Forelimb muscle (tissue), 1 donor: ENCODE measurements at regions not wholly inside any gene's neighbourhood (a gene's known extent, or its start where the extent isn't known, plus 50 kb on each side); places are given as distances from the start of the nearest gene placed in this dataset.
"Not testable (repeated sequence)": the region's sequence is repeated elsewhere in the genome, so short reads cannot be mapped to it uniquely, and the experiment has no call there.

Source experiments
- DNase-seq: peaks from one replicate; pipeline ENCODE4 v3.0.0-alpha.2; 2013; ENCODE audit warnings: low read depth

GRCh38 chr11:31958076-31958735 is 132.7 kb upstream of the RCN1 start:
- peak; percentile 32 for DNase-seq

GRCh38 chr11:31957674-31958073 is 133.2 kb upstream of the RCN1 start:
- no peak for DNase-seq

- no peak for DNase-seq
Observed at GRCh38 chr11:31956310-31956709, 134.6 kb upstream of the RCN1 start.

- no peak for DNase-seq
Observed at GRCh38 chr11:31955838-31956237, 135.0 kb upstream of the RCN1 start.

- no peak for DNase-seq
Observed at GRCh38 chr11:31953803-31954327, 137.0 kb upstream of the RCN1 start.

- DNase-seq, result not testable (repeated sequence)
Observed at GRCh38 chr11:31949733-31950200, 138.6 kb upstream of the PAX6 start.

- DNase-seq, result no peak
Observed at GRCh38 chr11:31947051-31947450, 135.9 kb upstream of the PAX6 start.

GRCh38 chr11:31943056-31943780 is 132.1 kb upstream of the PAX6 start:
- DNase-seq, result no peak

- no peak for DNase-seq
Observed at GRCh38 chr11:31940371-31941037, 129.4 kb upstream of the PAX6 start.

GRCh38 chr11:31939004-31939403 is 127.9 kb upstream of the PAX6 start:
- DNase-seq, result no peak

GRCh38 chr11:31936312-31936711 is 125.2 kb upstream of the PAX6 start:
- no peak for DNase-seq

- DNase-seq, result no peak
Observed at GRCh38 chr11:31932879-31933278, 121.8 kb upstream of the PAX6 start.

- DNase-seq, result no peak
Observed at GRCh38 chr11:31927982-31928381, 116.9 kb upstream of the PAX6 start.

GRCh38 chr11:31926816-31927528 is 115.8 kb upstream of the PAX6 start:
- DNase-seq, result no peak

- no peak for DNase-seq
Observed at GRCh38 chr11:31926106-31926505, 115.0 kb upstream of the PAX6 start.

GRCh38 chr11:31922450-31922849 is 111.3 kb upstream of the PAX6 start:
- no peak for DNase-seq

GRCh38 chr11:31921081-31921480 is 110.0 kb upstream of the PAX6 start:
- DNase-seq, result no peak

- DNase-seq, result no peak
Observed at GRCh38 chr11:31919175-31919574, 108.1 kb upstream of the PAX6 start.

GRCh38 chr11:31915867-31916266 is 104.7 kb upstream of the PAX6 start:
- DNase-seq, result no peak

GRCh38 chr11:31913985-31914384 is 102.9 kb upstream of the PAX6 start:
- DNase-seq, result no peak

GRCh38 chr11:31912808-31913207 is 101.7 kb upstream of the PAX6 start:
- DNase-seq, result no peak
